ENCODE measurements at regions not wholly inside any gene's neighbourhood (a gene's known extent, or its start where the extent isn't known, plus 50 kb on each side); places are given as distances from the start of the nearest gene placed in this dataset.
"Not testable (repeated sequence)": the region's sequence is repeated elsewhere in the genome, so short reads cannot be mapped to it uniquely, and the experiment has no call there.

GRCh38 chr4:16415751-16416150, 189.5 kb upstream of the TAPT1 start:
- TF ChIP-seq, protein P1, sequence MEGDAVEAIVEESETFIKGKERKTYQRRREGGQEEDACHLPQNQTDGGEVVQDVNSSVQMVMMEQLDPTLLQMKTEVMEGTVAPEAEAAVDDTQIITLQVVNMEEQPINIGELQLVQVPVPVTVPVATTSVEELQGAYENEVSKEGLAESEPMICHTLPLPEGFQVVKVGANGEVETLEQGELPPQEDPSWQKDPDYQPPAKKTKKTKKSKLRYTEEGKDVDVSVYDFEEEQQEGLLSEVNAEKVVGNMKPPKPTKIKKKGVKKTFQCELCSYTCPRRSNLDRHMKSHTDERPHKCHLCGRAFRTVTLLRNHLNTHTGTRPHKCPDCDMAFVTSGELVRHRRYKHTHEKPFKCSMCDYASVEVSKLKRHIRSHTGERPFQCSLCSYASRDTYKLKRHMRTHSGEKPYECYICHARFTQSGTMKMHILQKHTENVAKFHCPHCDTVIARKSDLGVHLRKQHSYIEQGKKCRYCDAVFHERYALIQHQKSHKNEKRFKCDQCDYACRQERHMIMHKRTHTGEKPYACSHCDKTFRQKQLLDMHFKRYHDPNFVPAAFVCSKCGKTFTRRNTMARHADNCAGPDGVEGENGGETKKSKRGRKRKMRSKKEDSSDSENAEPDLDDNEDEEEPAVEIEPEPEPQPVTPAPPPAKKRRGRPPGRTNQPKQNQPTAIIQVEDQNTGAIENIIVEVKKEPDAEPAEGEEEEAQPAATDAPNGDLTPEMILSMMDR (conservative IDR thresholded peaks at IDR 0.05; ENCODE audit: control insufficient read depth, insufficient read depth, low read depth, low read length): no peak
- no peak for DNase-seq (ENCODE audit: low read depth)
- no peak overlapping the region for H3K4me3 ChIP-seq (ENCODE audit: control insufficient read depth, low read depth, low read length)

DNA sequence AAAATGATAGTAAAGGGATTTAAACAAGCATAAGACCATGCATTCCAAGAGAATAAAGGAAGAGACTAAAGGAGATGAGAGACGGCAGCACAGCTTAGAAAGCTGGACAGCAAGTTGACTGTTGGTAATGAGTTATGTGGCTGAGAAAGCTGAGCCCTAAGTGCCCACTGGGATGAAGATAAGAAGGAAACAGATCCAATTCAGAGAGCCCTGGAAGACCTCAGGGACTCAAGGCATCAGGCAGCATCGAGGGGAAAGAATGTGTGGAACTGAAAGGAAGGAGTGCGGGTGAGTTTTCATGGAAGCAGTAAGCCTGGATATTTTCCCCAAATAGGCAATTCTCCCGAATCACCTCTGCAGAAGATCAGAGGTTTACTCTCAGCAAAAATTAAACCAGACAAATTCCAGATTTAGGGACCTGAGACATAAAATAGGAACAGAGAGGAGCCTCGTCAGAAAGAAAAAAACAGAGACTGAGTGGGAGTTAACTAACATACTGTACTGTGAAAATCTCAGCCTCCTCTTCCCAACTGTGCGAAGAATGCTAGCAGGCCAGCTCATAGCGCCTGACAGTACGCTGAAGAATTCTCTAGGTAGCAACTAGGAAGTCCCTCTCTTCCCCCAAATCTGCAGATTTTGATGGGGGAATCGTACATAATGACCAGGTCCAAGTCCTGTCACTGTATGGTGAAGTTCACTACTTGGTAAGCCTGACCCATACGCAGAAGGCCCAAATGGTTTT, 187.7 kb upstream of the TAPT1 start:
- no peak overlapping the region for H3K4me3 ChIP-seq (ENCODE audit: control insufficient read depth, low read depth, low read length)
- no peak for DNase-seq (ENCODE audit: low read depth)
- TF ChIP-seq, protein P1 (conservative IDR thresholded peaks at IDR 0.05; ENCODE audit: control insufficient read depth, insufficient read depth, low read depth, low read length): no peak

DNA sequence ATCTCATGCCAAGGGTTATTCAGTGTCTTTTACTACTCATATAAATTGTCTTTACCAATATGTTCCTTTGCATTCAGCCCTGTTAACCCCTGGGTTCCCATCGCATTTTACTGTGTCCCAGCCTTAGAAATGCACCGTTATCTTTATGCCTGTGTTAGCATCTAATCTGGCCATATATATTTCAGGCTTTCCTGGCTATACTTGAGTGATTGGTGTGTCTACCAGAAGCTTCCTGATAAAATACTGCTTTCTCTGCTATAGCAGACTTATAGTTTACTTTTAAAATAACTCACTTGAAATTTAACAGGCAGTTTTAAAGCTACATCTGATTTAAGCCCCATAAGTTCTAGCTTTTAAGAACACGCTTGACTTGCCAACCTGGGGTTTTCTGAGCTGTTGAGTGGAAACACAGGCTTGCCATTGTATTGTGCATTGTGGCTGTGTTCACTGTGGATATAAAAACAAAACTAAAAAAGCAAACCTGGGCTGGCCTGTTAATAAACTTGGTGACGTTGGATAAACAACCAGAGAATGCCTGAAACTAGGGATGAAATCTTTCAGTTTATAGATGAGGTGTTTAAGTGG, 185.3 kb upstream of the TAPT1 start:
- DNase-seq (ENCODE audit: low read depth): no peak

DNA sequence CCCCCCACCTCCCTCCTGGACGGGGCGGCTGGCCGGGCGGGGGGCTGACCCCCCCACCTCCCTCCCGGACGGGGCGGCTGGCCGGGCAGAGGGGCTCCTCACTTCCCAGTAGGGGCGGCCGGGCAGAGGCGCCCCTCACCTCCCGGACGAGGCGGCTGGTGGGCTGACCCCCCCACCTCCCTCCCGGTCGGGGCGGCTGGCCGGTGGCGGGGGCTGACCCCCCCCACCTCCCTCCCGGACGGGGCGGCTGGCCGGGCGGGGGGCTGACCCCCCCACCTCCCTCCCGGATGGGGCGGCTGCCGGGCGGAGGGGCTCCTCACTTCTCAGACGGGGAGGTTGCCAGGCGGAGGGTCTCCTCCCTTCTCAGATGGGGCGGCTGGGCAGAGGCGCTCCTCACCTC, 166.9 kb upstream of the TAPT1 start:
- not testable (repeated sequence) for DNase-seq (ENCODE audit: low read depth); H3K4me3 ChIP-seq (ENCODE audit: control insufficient read depth, low read depth, low read length)

More for the DNA sequence above, 185.3 kb upstream of the TAPT1 start:
- TF ChIP-seq, protein P1 (conservative IDR thresholded peaks at IDR 0.05; ENCODE audit: control insufficient read depth, insufficient read depth, low read depth, low read length): no peak
- no peak overlapping the region for H3K4me3 ChIP-seq (ENCODE audit: control insufficient read depth, low read depth, low read length)

DNA sequence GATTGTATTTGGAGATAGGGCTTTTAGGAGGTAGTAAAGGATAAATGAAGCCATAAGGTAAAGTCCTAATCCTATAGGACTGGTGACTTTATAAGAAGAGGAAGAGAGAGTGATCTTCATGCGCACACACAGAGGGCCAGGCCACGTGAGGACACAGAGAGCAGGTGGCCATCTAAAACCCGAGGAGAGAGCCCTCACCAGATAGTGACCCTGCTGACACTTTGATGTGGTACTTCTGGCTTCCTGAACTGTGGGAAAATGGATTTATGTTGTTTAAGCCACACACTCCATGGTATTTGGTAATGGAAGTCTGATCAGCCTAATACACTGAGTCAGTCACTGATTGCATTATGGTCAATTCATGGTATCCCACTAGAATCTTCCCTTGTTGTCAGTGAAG, 164.9 kb upstream of the TAPT1 start:
- TF ChIP-seq, protein P1 (conservative IDR thresholded peaks at IDR 0.05; ENCODE audit: control insufficient read depth, insufficient read depth, low read depth, low read length): no peak
- H3K4me3 ChIP-seq (ENCODE audit: control insufficient read depth, low read depth, low read length): no peak overlapping the region
- no peak for DNase-seq (ENCODE audit: low read depth)

GRCh38 chr4:16387448-16387847, 161.2 kb upstream of the TAPT1 start:
- TF ChIP-seq, protein P1 (conservative IDR thresholded peaks at IDR 0.05; ENCODE audit: control insufficient read depth, insufficient read depth, low read depth, low read length): no peak
- DNase-seq (ENCODE audit: low read depth): no peak
- no peak overlapping the region for H3K4me3 ChIP-seq (ENCODE audit: control insufficient read depth, low read depth, low read length)

- TF ChIP-seq, protein P1 (conservative IDR thresholded peaks at IDR 0.05; ENCODE audit: control insufficient read depth, insufficient read depth, low read depth, low read length): no peak
- H3K4me3 ChIP-seq (ENCODE audit: control insufficient read depth, low read depth, low read length): no peak overlapping the region
- no peak for DNase-seq (ENCODE audit: low read depth)
Observed at GRCh38 chr4:16386711-16387320, 160.5 kb upstream of the TAPT1 start.

Data from fibroblast of mammary gland (primary cell).